MM.1S (cell line): ENCODE measurements at regions not wholly inside any gene's neighbourhood (a gene's known extent, or its start where the extent isn't known, plus 50 kb on each side); places are given as distances from the start of the nearest gene placed in this dataset.
A peak's percentile ranks its signal among the peaks of the same experiment; 100 is the strongest.

Experiments used
- DNase-seq: peaks from one replicate; pipeline ENCODE4 v3.0.0-alpha.2; 2015
- H2AFZ ChIP-seq: fragments of 300-600 bp; sonication (generic); 2 replicates; pipeline ENCODE4 v1.6.0; 2016; ENCODE audit warnings: antibody characterized with exemption, low read length
- H3F3A ChIP-seq: fragments of 300-600 bp; sonication (generic); 2 replicates; pipeline ENCODE4 v1.6.1; 2016; ENCODE audit warnings: mild to moderate bottlenecking, antibody characterized with exemption, low read length, moderate library complexity, mixed read lengths; ENCODE audit not compliant: insufficient read depth
- H3K27ac ChIP-seq: fragments of 300-600 bp; sonication (generic); 2 replicates; pipeline ENCODE4 v1.5.1; 2016; ENCODE audit warnings: mild to moderate bottlenecking, low read length
- H3K27me3 ChIP-seq: fragments of 300-600 bp; sonication (generic); replicated peaks from 2 replicates; pipeline ENCODE4 v1.6.0; 2016; ENCODE audit warnings: low read length; ENCODE audit not compliant: insufficient read depth
- H3K36me3 ChIP-seq: fragments of 300-600 bp; sonication (generic); replicated peaks from 2 replicates; pipeline ENCODE4 v1.6.1; 2016; ENCODE audit warnings: mild to moderate bottlenecking, low read length, mixed read lengths; ENCODE audit not compliant: insufficient read depth
- H3K4me1 ChIP-seq: fragments of 300-600 bp; sonication (generic); 2 replicates; pipeline ENCODE4 v1.6.1; 2016; ENCODE audit warnings: low read length, mixed read lengths
- H3K4me2 ChIP-seq: fragments of 300-600 bp; sonication (generic); 2 replicates; pipeline ENCODE4 v1.6.0; 2016; ENCODE audit warnings: low read depth, low read length
- H3K4me3 ChIP-seq: fragments of 300-600 bp; sonication (generic); 2 replicates; pipeline ENCODE4 v1.5.1; 2016; ENCODE audit warnings: low read length, mixed read lengths
- H3K79me2 ChIP-seq: fragments of 300-600 bp; sonication (generic); 2 replicates; pipeline ENCODE4 v1.6.1; 2016; ENCODE audit warnings: mixed run types, low read length, mixed read lengths
- H3K9ac ChIP-seq: fragments of 300-600 bp; sonication (generic); 2 replicates; pipeline ENCODE4 v1.6.1; 2016; ENCODE audit warnings: low read length, mixed read lengths
- H3K9me2 ChIP-seq: fragments of 300-600 bp; sonication (generic); replicated peaks from 2 replicates; pipeline ENCODE4 v1.6.1; 2016; ENCODE audit warnings: mild to moderate bottlenecking, low read length, mixed read lengths; ENCODE audit not compliant: insufficient read depth
- H3K9me3 ChIP-seq: fragments of 300-600 bp; sonication (generic); replicated peaks from 2 replicates; pipeline ENCODE4 v1.6.1; 2016; ENCODE audit warnings: mild to moderate bottlenecking, low read length, mixed read lengths; ENCODE audit not compliant: insufficient read depth
- H4K20me1 ChIP-seq: fragments of 300-600 bp; sonication (generic); 2 replicates; pipeline ENCODE4 v1.6.1; 2016; ENCODE audit warnings: mild to moderate bottlenecking, low read length, moderate library complexity, mixed read lengths; ENCODE audit not compliant: insufficient read depth
- EZH2 ChIP-seq: fragments of 300-600 bp; sonication (generic); optimal IDR thresholded peaks from 2 replicates; pipeline ENCODE3; 2017; ENCODE audit warnings: low read depth, mild to moderate bottlenecking, antibody characterized with exemption, low read length, mixed read lengths
- EZH2phosphoT487 ChIP-seq: fragments of 300-600 bp; sonication (generic); IDR thresholded peaks from 2 replicates; pipeline ENCODE4 v1.6.1; 2018; ENCODE audit warnings: antibody characterized with exemption, low read length
- TF ChIP-seq, protein P1 (sequence below): fragments of 300-600 bp; sonication (generic); IDR thresholded peaks from 2 replicates; pipeline ENCODE4 v1.5.1; 2016; ENCODE audit warnings: antibody characterized with exemption, low read length, mixed read lengths

DNA sequence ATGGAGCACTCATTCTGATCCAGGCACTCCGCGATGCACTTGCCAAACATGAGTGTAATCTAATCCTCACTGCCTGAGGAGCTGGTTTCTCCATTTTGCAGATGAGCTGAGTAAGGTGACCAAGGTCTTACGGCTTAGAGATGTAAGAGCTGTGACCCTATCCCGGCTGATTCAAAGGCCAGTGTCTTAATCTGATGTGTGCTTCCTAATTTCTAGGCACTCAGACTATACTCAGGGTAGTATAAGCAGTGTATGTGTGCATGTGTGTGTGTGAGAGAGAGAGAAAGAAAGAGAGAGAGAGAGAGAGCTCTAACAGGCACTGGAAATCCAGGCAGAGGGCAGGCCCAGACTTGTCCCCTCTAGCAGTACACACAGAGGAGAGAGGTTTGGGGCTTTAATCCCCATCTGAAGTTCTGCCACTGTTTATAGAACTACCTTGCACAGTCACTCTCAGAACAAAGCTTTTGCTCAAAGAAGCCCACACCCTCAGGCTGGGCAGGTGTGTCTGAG lies 188.2 kb downstream of the ZBTB18 start:
- no peaks in the 10 kb centered on the region for H3K9me3 ChIP-seq
- DNase-seq, result peak; percentile 53
- H3K27me3 ChIP-seq, result no peaks in the 10 kb centered on the region
- no peaks in the 10 kb centered on the region for H3F3A ChIP-seq
- H3K79me2 ChIP-seq, result no peaks in the 10 kb centered on the region
- no peak overlapping the region for H3K4me3 ChIP-seq
- H3K4me1 ChIP-seq, result no peaks in the 10 kb centered on the region
- H3K27ac ChIP-seq, result no peak overlapping the region
- H3K9me2 ChIP-seq, result no peaks in the 10 kb centered on the region
- H2AFZ ChIP-seq, result no peak overlapping the region
- TF ChIP-seq EZH2phosphoT487 (no peak), EZH2 (no peak)
- TF ChIP-seq, protein P1, sequence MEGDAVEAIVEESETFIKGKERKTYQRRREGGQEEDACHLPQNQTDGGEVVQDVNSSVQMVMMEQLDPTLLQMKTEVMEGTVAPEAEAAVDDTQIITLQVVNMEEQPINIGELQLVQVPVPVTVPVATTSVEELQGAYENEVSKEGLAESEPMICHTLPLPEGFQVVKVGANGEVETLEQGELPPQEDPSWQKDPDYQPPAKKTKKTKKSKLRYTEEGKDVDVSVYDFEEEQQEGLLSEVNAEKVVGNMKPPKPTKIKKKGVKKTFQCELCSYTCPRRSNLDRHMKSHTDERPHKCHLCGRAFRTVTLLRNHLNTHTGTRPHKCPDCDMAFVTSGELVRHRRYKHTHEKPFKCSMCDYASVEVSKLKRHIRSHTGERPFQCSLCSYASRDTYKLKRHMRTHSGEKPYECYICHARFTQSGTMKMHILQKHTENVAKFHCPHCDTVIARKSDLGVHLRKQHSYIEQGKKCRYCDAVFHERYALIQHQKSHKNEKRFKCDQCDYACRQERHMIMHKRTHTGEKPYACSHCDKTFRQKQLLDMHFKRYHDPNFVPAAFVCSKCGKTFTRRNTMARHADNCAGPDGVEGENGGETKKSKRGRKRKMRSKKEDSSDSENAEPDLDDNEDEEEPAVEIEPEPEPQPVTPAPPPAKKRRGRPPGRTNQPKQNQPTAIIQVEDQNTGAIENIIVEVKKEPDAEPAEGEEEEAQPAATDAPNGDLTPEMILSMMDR, result no peak
- no peaks in the 10 kb centered on the region for H4K20me1 ChIP-seq
- no peak overlapping the region for H3K4me2 ChIP-seq
- no peak overlapping the region for H3K9ac ChIP-seq
- no peaks in the 10 kb centered on the region for H3K36me3 ChIP-seq

DNA sequence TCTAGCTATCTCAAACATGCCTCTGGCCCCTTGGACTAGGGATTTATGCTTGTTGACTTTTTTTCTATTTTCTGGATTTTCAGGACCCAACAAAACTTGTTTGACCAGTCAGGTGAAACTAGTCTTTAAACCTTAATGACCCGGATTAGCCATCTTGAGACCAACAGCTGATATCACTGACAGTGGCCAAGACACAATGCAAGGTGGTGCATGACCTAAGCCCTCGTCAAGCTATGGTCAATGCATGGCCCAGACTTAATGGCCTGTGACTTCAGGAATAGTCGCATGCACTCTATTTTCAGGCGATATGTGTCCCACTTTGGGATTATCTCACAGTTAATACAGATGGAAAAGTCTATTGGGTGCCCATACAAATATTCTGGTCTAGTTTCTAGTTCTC lies 190.4 kb downstream of the ZBTB18 start:
- DNase-seq, result no peak
- H3K9ac ChIP-seq, result no peak overlapping the region
- H2AFZ ChIP-seq, result no peak overlapping the region
- TF ChIP-seq, protein P1, result no peak
- no peak for TF ChIP-seq EZH2phosphoT487
- TF ChIP-seq EZH2, result no peak
- H3K9me2 ChIP-seq, result no peaks in the 10 kb centered on the region
- no peaks in the 10 kb centered on the region for H3K79me2 ChIP-seq
- H3K4me3 ChIP-seq, result no peak overlapping the region
- H3K36me3 ChIP-seq, result no peaks in the 10 kb centered on the region
- no peak overlapping the region for H3K27ac ChIP-seq
- H3K9me3 ChIP-seq, result no peaks in the 10 kb centered on the region
- no peaks in the 10 kb centered on the region for H3K27me3 ChIP-seq
- H3K4me1 ChIP-seq, result no peaks in the 10 kb centered on the region
- no peaks in the 10 kb centered on the region for H3F3A ChIP-seq
- H4K20me1 ChIP-seq, result no peaks in the 10 kb centered on the region
- H3K4me2 ChIP-seq, result no peak overlapping the region

DNA sequence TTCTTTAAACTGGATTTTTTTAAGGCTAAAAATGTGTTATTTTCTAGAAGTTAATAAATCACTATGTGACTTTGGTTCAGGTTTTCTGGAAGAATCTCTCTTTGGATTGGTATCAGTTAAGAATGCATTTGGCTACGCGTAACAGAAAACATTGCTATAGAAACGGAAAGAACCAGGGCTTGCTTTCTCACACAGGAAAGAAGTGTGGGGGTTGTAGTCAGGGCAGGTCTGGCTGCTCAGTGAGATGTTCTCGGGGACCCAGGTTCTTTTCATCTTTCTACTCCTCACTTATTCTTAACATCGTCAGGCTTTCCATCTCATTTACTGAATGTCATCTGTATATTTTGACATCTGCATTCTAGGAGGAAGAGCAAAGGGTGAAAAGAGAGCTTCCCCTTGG lies 191.4 kb downstream of the ZBTB18 start:
- no peaks in the 10 kb centered on the region for H4K20me1 ChIP-seq
- H3K4me3 ChIP-seq, result no peak overlapping the region
- H3K36me3 ChIP-seq, result no peaks in the 10 kb centered on the region
- no peaks in the 10 kb centered on the region for H3K9me2 ChIP-seq
- no peak overlapping the region for H3K9ac ChIP-seq
- TF ChIP-seq EZH2phosphoT487, result no peak
- TF ChIP-seq, protein P1, result no peak
- TF ChIP-seq EZH2, result no peak
- H3K79me2 ChIP-seq, result no peaks in the 10 kb centered on the region
- no peak overlapping the region for H2AFZ ChIP-seq
- H3K4me1 ChIP-seq, result no peaks in the 10 kb centered on the region
- H3K27me3 ChIP-seq, result no peaks in the 10 kb centered on the region
- no peaks in the 10 kb centered on the region for H3F3A ChIP-seq
- H3K4me2 ChIP-seq, result no peak overlapping the region
- no peaks in the 10 kb centered on the region for H3K9me3 ChIP-seq
- DNase-seq, result no peak
- no peak overlapping the region for H3K27ac ChIP-seq
